Right kidney (tissue), 1 donor: ENCODE measurements at regions not wholly inside any gene's neighbourhood (a gene's known extent, or its start where the extent isn't known, plus 50 kb on each side); places are given as distances from the start of the nearest gene placed in this dataset.

Experiments used
- DNase-seq: peaks from one replicate; pipeline ENCODE4 v3.0.0-alpha.2; 2016

GRCh38 chr2:215619022-215619958, 183.4 kb upstream of the FN1 start:
- DNase-seq: peak; percentile 45

GRCh38 chr2:215618145-215618544, 182.3 kb upstream of the FN1 start:
- DNase-seq: no peak

GRCh38 chr2:215617060-215617824, 181.4 kb upstream of the FN1 start:
- DNase-seq: no peak

GRCh38 chr2:215615803-215616174, 179.9 kb upstream of the FN1 start:
- DNase-seq: no peak

- no peak for DNase-seq
Observed at GRCh38 chr2:215615067-215615802, 179.4 kb upstream of the FN1 start.

- DNase-seq: no peak
Observed at GRCh38 chr2:215614296-215614695, 178.4 kb upstream of the FN1 start.

GRCh38 chr2:215613888-215614287, 178.0 kb upstream of the FN1 start:
- no peak for DNase-seq

- DNase-seq: no peak
Observed at GRCh38 chr2:215613280-215613679, 177.4 kb upstream of the FN1 start.

- no peak for DNase-seq
Observed at GRCh38 chr2:215612786-215613185, 176.9 kb upstream of the FN1 start.

GRCh38 chr2:215611609-215612386, 175.9 kb upstream of the FN1 start:
- no peak for DNase-seq

GRCh38 chr2:215609089-215610032, 173.5 kb upstream of the FN1 start:
- no peak for DNase-seq

- no peak for DNase-seq
Observed at GRCh38 chr2:215607766-215608165, 171.9 kb upstream of the FN1 start.

GRCh38 chr2:215606219-215606618, 170.4 kb upstream of the FN1 start:
- DNase-seq: no peak

GRCh38 chr2:215605214-215605613, 169.3 kb upstream of the FN1 start:
- DNase-seq: no peak

- no peak for DNase-seq
Observed at GRCh38 chr2:215604606-215605005, 168.7 kb upstream of the FN1 start.

- no peak for DNase-seq
Observed at GRCh38 chr2:215603440-215603839, 167.6 kb upstream of the FN1 start.

GRCh38 chr2:215602997-215603396, 167.1 kb upstream of the FN1 start:
- no peak for DNase-seq

- DNase-seq: no peak
Observed at GRCh38 chr2:215601990-215602721, 166.3 kb upstream of the FN1 start.

GRCh38 chr2:215601526-215601925, 165.7 kb upstream of the FN1 start:
- DNase-seq: no peak

- DNase-seq: no peak
Observed at GRCh38 chr2:215598376-215598975, 162.6 kb upstream of the FN1 start.
